Right atrium auricular region (tissue), 2 donors: ENCODE measurements at regions not wholly inside any gene's neighbourhood (a gene's known extent, or its start where the extent isn't known, plus 50 kb on each side); places are given as distances from the start of the nearest gene placed in this dataset.
"Not testable (repeated sequence)": the region's sequence is repeated elsewhere in the genome, so short reads cannot be mapped to it uniquely, and the experiment has no call there.

ENCODE experiments used
- DNase-seq: peaks from one replicate; pipeline ENCODE4 v3.0.0-alpha.2; 2019; ENCODE audit warnings: low spot score
- H3K27ac ChIP-seq, 2 donors: fragments of 200-600 bp; sonication (generic); 1 replicate in 1 of 2; 2 replicates in 1 of 2; pipeline ENCODE4 v1.5.1; 2016 to 2019
- H3K27me3 ChIP-seq, 2 donors: fragments of 200-600 bp; sonication (generic); one replicate each; pipeline versions ENCODE4 v1.5.1 to v1.6.0; 2017 to 2019
- H3K36me3 ChIP-seq: fragments of 200-600 bp; sonication (generic); one replicate; pipeline ENCODE4 v1.5.1; 2016
- H3K4me1 ChIP-seq, 2 donors: fragments of 200-600 bp; sonication (generic); one replicate each; pipeline versions ENCODE4 v1.5.1 to v1.6.0; 2017 to 2019
- H3K4me3 ChIP-seq, 2 donors: fragments of 200-600 bp; sonication (generic); 1 replicate in 1 of 2; 2 replicates in 1 of 2; pipeline ENCODE4 v1.5.1; 2017 to 2019; ENCODE audit warnings: mild to moderate bottlenecking in 1 of 2, moderate library complexity in 1 of 2
- H3K9me3 ChIP-seq, 2 donors: fragments of 200-600 bp; sonication (generic); one replicate each; pipeline ENCODE4 v1.5.1; 2019
- TF ChIP-seq, protein P1 (sequence below), 2 donors: fragments of 200-600 bp; sonication (generic); IDR thresholded peaks; one replicate each; pipeline ENCODE4 v1.5.1; 2019; ENCODE audit warnings: antibody characterized with exemption in 2 of 2

DNA sequence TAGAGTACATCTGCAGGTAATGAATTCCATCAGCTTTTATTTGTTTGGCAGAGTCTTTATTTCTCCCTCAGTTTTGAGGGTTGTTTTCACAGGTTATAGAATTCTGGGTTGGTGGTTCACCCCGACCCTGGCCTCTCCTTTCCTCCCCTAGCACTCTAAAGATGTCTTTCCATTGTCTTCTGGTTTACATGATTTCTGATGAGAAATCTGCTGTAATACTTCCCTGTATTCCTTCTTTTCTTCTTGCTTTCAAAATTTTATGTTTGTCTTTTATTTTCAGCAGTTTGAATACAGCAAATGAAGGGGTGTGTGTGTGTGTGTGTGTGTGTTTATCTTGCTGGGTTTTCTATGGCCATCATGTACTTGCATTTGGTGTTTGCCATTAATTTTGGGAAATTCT, 312.0 kb upstream of the RPS23 start:
- no peak for DNase-seq
- Histone ChIP-seq H3K36me3 (no peaks in the 10 kb centered on the region), H3K9me3 (peaks cover 0 to 10% of the 10 kb centered on the region in 2 donors), H3K27ac (no peak overlapping the region), H3K4me1 (no peaks in the 10 kb centered on the region), H3K27me3 (no peaks in the 10 kb centered on the region), H3K4me3 (no peak overlapping the region)
- TF ChIP-seq, protein P1, sequence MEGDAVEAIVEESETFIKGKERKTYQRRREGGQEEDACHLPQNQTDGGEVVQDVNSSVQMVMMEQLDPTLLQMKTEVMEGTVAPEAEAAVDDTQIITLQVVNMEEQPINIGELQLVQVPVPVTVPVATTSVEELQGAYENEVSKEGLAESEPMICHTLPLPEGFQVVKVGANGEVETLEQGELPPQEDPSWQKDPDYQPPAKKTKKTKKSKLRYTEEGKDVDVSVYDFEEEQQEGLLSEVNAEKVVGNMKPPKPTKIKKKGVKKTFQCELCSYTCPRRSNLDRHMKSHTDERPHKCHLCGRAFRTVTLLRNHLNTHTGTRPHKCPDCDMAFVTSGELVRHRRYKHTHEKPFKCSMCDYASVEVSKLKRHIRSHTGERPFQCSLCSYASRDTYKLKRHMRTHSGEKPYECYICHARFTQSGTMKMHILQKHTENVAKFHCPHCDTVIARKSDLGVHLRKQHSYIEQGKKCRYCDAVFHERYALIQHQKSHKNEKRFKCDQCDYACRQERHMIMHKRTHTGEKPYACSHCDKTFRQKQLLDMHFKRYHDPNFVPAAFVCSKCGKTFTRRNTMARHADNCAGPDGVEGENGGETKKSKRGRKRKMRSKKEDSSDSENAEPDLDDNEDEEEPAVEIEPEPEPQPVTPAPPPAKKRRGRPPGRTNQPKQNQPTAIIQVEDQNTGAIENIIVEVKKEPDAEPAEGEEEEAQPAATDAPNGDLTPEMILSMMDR (IDR thresholded peaks at IDR 0.05): no peak

DNA sequence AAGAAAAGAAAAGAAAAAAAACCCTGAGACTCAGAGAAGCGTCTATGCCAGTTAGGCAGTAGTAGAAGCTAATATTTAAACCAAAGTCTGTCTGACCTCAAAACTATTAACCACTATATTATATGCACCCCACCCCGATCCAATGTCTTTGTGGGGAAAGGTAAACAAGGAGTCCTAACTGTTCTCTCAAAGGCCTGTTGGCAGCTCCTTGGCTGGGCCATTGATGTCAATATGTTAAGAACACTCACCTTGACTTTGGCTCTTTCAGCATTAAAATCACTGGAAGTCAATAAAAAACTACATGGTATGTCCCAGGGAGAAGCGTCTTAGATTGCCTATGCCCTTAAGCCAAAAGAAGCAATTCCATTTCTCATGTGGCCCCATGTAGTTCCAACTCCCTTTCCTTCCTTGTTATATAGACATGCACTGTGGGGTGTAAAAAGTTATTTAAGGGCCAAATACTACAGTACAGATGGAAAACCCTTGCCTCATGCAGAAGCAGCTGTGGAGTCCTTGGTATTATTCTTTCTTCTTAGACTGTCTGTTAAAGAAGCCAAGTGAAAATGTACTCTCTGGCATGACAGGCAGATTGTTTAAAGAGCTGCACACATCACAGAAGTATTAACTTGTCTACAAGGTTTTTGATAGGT, 308.6 kb upstream of the RPS23 start:
- Histone ChIP-seq H3K4me3 (no peak overlapping the region), H3K36me3 (no peaks in the 10 kb centered on the region), H3K9me3 (peaks cover 0 to 19% of the 10 kb centered on the region in 2 donors), H3K4me1 (no peaks in the 10 kb centered on the region), H3K27me3 (no peaks in the 10 kb centered on the region), H3K27ac (no peak overlapping the region)
- TF ChIP-seq, protein P1 (IDR thresholded peaks at IDR 0.05): no peak
- no peak for DNase-seq

GRCh38 chr5:82586181-82586580, 308.0 kb upstream of the RPS23 start:
- Histone ChIP-seq H3K27ac (no peak overlapping the region), H3K4me1 (no peaks in the 10 kb centered on the region), H3K36me3 (no peaks in the 10 kb centered on the region), H3K4me3 (no peak overlapping the region), H3K27me3 (no peaks in the 10 kb centered on the region), H3K9me3 (peaks cover 0 to 19% of the 10 kb centered on the region in 2 donors)
- no peak for DNase-seq
- TF ChIP-seq, protein P1 (IDR thresholded peaks at IDR 0.05): no peak

- TF ChIP-seq, protein P1 (IDR thresholded peaks at IDR 0.05): no peak
- no peak overlapping the region for H3K27ac ChIP-seq
Measured at GRCh38 chr5:82584631-82585030, 306.5 kb upstream of the RPS23 start.

GRCh38 chr5:82583331-82583730, 305.2 kb upstream of the RPS23 start:
- not testable (repeated sequence) for H3K36me3 ChIP-seq

More at GRCh38 chr5:82584631-82585030, 306.5 kb upstream of the RPS23 start:
- H3K36me3 ChIP-seq: no peaks in the 10 kb centered on the region
- no peak for DNase-seq
- no peaks in the 10 kb centered on the region for H3K27me3 ChIP-seq
- H3K9me3 ChIP-seq: peaks cover 0 to 20% of the 10 kb centered on the region in 2 donors
- H3K4me3 ChIP-seq: no peak overlapping the region
- no peaks in the 10 kb centered on the region for H3K4me1 ChIP-seq

DNA sequence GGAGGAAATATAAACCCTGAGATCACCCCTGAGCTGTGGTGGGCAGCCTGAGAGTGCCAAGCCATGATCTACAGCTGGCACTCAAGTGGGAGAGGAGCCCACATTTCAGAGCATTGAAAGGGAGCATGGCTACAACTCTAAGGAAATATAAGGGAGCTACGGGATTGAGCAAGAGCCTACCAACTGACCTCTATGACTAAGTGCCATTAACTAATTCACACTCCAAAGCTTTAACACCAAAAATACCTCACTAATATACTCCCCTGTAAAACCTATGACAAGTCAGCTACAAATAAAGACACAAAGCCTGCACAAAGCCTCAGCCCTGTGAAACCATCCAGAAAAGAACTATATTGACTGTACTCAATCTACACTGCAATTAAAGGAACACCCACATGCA, 286.8 kb upstream of the RPS23 start:
- Histone ChIP-seq H3K4me3 (no peak overlapping the region), H3K9me3 (no peaks in the 10 kb centered on the region), H3K27ac (no peak overlapping the region), H3K36me3 (no peaks in the 10 kb centered on the region), H3K27me3 (no peaks in the 10 kb centered on the region), H3K4me1 (no peaks in the 10 kb centered on the region)
- no peak for DNase-seq
- TF ChIP-seq, protein P1 (IDR thresholded peaks at IDR 0.05): no peak

More at GRCh38 chr5:82583331-82583730, 305.2 kb upstream of the RPS23 start:
- not testable (repeated sequence) for H3K27me3 ChIP-seq, H3K4me1 ChIP-seq, H3K27ac ChIP-seq, DNase-seq, H3K4me3 ChIP-seq
- peaks cover 0 to 20% of the 10 kb centered on the region in 2 donors for H3K9me3 ChIP-seq
